Natural killer cell (primary cell): ENCODE measurements at regions not wholly inside any gene's neighbourhood (a gene's known extent, or its start where the extent isn't known, plus 50 kb on each side); places are given as distances from the start of the nearest gene placed in this dataset.

Experiments
- ATAC-seq, 3 donors: fragments of 150-1000 bp in 2 of 3; fragments of 200-7000 bp in 1 of 3; cut with Tn5 transposase; 1 replicate in 1 of 3; 2 replicates in 2 of 3; pipeline ENCODE4 v1.10.0; 2021; ENCODE audit warnings: mild to moderate bottlenecking in 2 of 3, moderate library complexity in 2 of 3
- DNase-seq, 2 donors: peaks; one replicate each; pipeline versions ENCODE4 v3.0.0 to v3.0.0-alpha.2; 2013 to 2021; ENCODE audit warnings: mixed read lengths in 1 of 2
- H3K27ac ChIP-seq: one replicate; pipeline ENCODE4 v1.5.1; 2013; ENCODE audit warnings: mild to moderate bottlenecking, low read length
- H3K27me3 ChIP-seq: one replicate; pipeline ENCODE4 v1.6.1; 2013; ENCODE audit warnings: low read length; ENCODE audit not compliant: control insufficient read depth, insufficient read depth
- H3K36me3 ChIP-seq: one replicate; pipeline ENCODE4 v1.6.1; 2013; ENCODE audit warnings: low read length; ENCODE audit not compliant: control insufficient read depth, insufficient read depth
- H3K4me1 ChIP-seq: one replicate; pipeline ENCODE4 v1.6.1; 2013; ENCODE audit warnings: low read length; ENCODE audit not compliant: control insufficient read depth, insufficient read depth
- H3K4me3 ChIP-seq: one replicate; pipeline ENCODE4 v1.5.1; 2013; ENCODE audit warnings: low read length
- H3K9me3 ChIP-seq: one replicate; pipeline ENCODE4 v1.6.1; 2013; ENCODE audit warnings: low read length; ENCODE audit not compliant: control insufficient read depth, insufficient read depth
- H3K27ac Mint-ChIP-seq, 2 donors: one replicate each; pipeline ENCODE4 v1.8.0; 2022; ENCODE audit warnings: mild to moderate bottlenecking in 2 of 2, mixed read lengths in 2 of 2, moderate library complexity in 1 of 2
- H3K27me3 Mint-ChIP-seq, 2 donors: one replicate each; pipeline ENCODE4 v1.8.0; 2022; ENCODE audit warnings: low read depth in 2 of 2, mixed read lengths in 2 of 2
- H3K36me3 Mint-ChIP-seq: one replicate; pipeline ENCODE4 v1.8.0; 2022; ENCODE audit warnings: mixed read lengths
- H3K4me1 Mint-ChIP-seq, 2 donors: one replicate each; pipeline ENCODE4 v1.8.0; 2022; ENCODE audit warnings: mixed read lengths in 2 of 2
- H3K4me3 Mint-ChIP-seq: one replicate; pipeline ENCODE4 v1.8.0; 2022; ENCODE audit warnings: mild to moderate bottlenecking, moderate library complexity, mixed read lengths
- H3K9me3 Mint-ChIP-seq, 2 donors: one replicate each; pipeline ENCODE4 v1.8.0; 2022; ENCODE audit warnings: mixed read lengths in 2 of 2
- CTCF ChIP-seq: fragments of 200-600 bp; IDR thresholded peaks from one replicate; pipeline ENCODE4 v1.8.0; 2022; ENCODE audit warnings: antibody characterized with exemption
- WGBS: methylation state at CpG from one replicate; pipeline ENCODE4 v1.1.7; 2013; ENCODE audit warnings: missing lambda C conversion rate; ENCODE audit not compliant: insufficient coverage; 5-methylcytosine and 5-hydroxymethylcytosine counted together
- intact Hi-C: fragments of 100-400 bp; cut with micrococcal nuclease; formaldehyde crosslinking; loops from one replicate; pipeline ENCODE4 v1.14.2; 2022

DNA sequence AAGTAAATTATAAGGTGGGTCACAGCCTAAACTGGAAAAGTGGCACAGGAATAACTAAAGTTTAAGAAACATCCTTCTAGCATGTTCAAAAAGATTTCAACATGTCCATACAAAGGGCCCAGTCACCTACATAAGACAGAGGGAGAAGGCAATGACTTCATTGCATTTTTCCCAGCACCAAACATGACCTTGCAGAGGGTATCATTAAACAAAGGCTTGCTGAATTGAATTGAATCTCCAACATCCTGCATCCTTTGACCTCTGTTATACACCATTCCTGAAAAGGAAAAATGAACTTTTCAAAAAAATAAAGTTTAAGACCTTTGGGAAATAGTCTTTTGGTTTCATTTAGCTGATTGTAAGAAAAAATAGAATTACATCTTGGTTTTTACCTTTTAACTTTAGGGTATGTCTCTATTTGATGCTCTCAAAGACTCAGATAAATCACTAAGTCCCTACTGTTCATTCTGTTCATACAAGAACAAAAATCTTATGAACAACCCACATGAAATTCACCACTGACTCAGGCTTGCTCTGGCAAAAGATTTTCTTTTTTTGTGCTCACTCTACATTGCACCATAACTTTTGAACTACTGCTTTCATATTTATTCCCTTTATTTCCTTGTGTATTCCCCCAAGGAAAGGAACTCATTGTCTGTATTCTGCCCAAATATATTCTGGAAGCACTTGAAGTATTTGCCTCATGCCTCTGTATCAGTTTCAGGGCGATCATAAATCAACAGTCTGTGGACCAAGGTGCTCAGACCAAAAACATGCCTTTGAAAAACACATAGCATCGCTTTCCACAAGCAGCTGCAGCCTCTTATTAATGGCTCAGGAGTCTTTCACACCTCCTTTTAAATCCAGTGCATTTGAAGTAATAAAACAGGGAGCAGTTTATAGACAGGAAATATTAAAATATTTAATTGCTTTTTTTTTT is 121.7 kb downstream of the DUSP6 start:
- Histone ChIP-seq H3K4me3 (no peak overlapping the region), H3K27ac (no peak overlapping the region), H3K4me1 (peaks cover 14% of the 10 kb centered on the region), H3K36me3 (no peaks in the 10 kb centered on the region), H3K27me3 (no peaks in the 10 kb centered on the region), H3K9me3 (no peaks in the 10 kb centered on the region)
- 78% methylated on average over 2 of the region's 2 CpGs for WGBS
- DNase-seq (no peak), ATAC-seq (no peak)
- H3K27me3 Mint-ChIP-seq = no peaks in the 10 kb centered on the region
- H3K9me3 Mint-ChIP-seq = peaks cover 0 to 3% of the 10 kb centered on the region in 2 donors
- H3K36me3 Mint-ChIP-seq = no peaks in the 10 kb centered on the region
- peak overlapping the region; percentile 75 to 79 for H3K27ac Mint-ChIP-seq
- TF ChIP-seq CTCF = no peak
- intact Hi-C loops = no loop called here
- H3K4me3 Mint-ChIP-seq = no peak overlapping the region
- peaks cover 66 to 78% of the 10 kb centered on the region in 2 donors for H3K4me1 Mint-ChIP-seq

GRCh38 chr12:89228491-89228890 is 123.8 kb downstream of the DUSP6 start:
- H3K27ac Mint-ChIP-seq = peak overlapping the region; percentile 64 to 80
- H3K9me3 Mint-ChIP-seq = no peaks in the 10 kb centered on the region
- no peaks in the 10 kb centered on the region for H3K36me3 Mint-ChIP-seq
- no peak overlapping the region for H3K27ac ChIP-seq
- TF ChIP-seq CTCF = no peak
- H3K9me3 ChIP-seq = no peaks in the 10 kb centered on the region
- no peaks in the 10 kb centered on the region for H3K27me3 ChIP-seq
- intact Hi-C loops = no loop called here
- H3K4me3 Mint-ChIP-seq = no peak overlapping the region
- WGBS = 60% methylated on average over 1 of the region's 3 CpGs
- no peaks in the 10 kb centered on the region for H3K27me3 Mint-ChIP-seq
- H3K36me3 ChIP-seq = no peaks in the 10 kb centered on the region
- peaks cover 71 to 75% of the 10 kb centered on the region in 2 donors for H3K4me1 Mint-ChIP-seq
- no peak overlapping the region for H3K4me3 ChIP-seq
- no peak for DNase-seq
- H3K4me1 ChIP-seq = peaks cover 21% of the 10 kb centered on the region
- ATAC-seq = no peak

GRCh38 chr12:89227774-89228173 is 124.5 kb downstream of the DUSP6 start:
- peak in 2 of 3 donors; percentile 14 to 37 for ATAC-seq
- no peak overlapping the region for H3K4me3 ChIP-seq
- H3K4me1 Mint-ChIP-seq = peaks cover 69 to 75% of the 10 kb centered on the region in 2 donors
- H3K27ac ChIP-seq = no peak overlapping the region
- no peaks in the 10 kb centered on the region for H3K36me3 ChIP-seq
- no peaks in the 10 kb centered on the region for H3K36me3 Mint-ChIP-seq
- H3K27ac Mint-ChIP-seq = peak overlapping the region; percentile 64 to 80
- TF ChIP-seq CTCF = no peak
- no peaks in the 10 kb centered on the region for H3K27me3 Mint-ChIP-seq
- H3K9me3 Mint-ChIP-seq = no peaks in the 10 kb centered on the region
- WGBS = 72% methylated on average over 2 of the region's 2 CpGs
- no peaks in the 10 kb centered on the region for H3K27me3 ChIP-seq
- DNase-seq = no peak
- H3K4me3 Mint-ChIP-seq = peak overlapping the region; percentile 53
- H3K9me3 ChIP-seq = no peaks in the 10 kb centered on the region
- intact Hi-C loops = no loop called here
- peaks cover 23% of the 10 kb centered on the region for H3K4me1 ChIP-seq
